ENCODE measurements at regions not wholly inside any gene's neighbourhood (a gene's known extent, or its start where the extent isn't known, plus 50 kb on each side); places are given as distances from the start of the nearest gene placed in this dataset.

DNA sequence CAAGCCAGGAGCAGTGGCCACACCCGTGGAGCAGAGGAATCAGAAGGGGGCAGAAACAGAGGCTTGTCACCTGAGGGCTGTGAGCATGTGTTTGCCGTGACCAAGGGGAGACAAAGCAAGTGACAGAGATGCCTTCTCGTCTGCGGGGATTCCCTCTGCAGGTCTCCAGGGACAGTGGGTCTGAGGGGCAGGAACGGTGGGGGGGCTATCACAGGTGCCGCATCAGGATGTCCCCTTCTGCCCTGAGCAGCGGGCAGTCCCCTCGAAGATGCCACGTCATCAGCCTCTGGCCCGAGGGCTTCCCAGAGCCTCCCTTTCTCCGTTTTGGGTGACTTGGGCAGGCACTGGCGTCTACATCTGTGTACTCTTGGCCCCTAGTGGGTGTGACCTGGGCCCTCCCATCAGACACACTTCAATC lies 338.7 kb downstream of the PREX1 start:
- no peak for TF ChIP-seq CTCF (IDR thresholded peaks at IDR 0.05; ENCODE audit: borderline replicate concordance, extremely low read depth, low read length, poor library complexity, severe bottlenecking)
- no peak for TF ChIP-seq EZH2 (IDR thresholded peaks at IDR 0.05; ENCODE audit: borderline replicate concordance, low read depth, low read length, severe bottlenecking)
